ENCODE measurements at regions not wholly inside any gene's neighbourhood (a gene's known extent, or its start where the extent isn't known, plus 50 kb on each side); places are given as distances from the start of the nearest gene placed in this dataset.

- no peaks in the 10 kb centered on the region for H3K9me3 ChIP-seq (ENCODE audit: low read length)
- H3K27ac ChIP-seq (ENCODE audit: low read depth, low read length, poor library complexity, severe bottlenecking) = no peak overlapping the region
- H3K79me2 ChIP-seq (ENCODE audit: insufficient read depth, low read length) = no peaks in the 10 kb centered on the region
- TF ChIP-seq EZH2 (IDR thresholded peaks at IDR 0.05; ENCODE audit: borderline replicate concordance, low read length) = no peak
- TF ChIP-seq, protein P1, sequence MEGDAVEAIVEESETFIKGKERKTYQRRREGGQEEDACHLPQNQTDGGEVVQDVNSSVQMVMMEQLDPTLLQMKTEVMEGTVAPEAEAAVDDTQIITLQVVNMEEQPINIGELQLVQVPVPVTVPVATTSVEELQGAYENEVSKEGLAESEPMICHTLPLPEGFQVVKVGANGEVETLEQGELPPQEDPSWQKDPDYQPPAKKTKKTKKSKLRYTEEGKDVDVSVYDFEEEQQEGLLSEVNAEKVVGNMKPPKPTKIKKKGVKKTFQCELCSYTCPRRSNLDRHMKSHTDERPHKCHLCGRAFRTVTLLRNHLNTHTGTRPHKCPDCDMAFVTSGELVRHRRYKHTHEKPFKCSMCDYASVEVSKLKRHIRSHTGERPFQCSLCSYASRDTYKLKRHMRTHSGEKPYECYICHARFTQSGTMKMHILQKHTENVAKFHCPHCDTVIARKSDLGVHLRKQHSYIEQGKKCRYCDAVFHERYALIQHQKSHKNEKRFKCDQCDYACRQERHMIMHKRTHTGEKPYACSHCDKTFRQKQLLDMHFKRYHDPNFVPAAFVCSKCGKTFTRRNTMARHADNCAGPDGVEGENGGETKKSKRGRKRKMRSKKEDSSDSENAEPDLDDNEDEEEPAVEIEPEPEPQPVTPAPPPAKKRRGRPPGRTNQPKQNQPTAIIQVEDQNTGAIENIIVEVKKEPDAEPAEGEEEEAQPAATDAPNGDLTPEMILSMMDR (IDR thresholded peaks at IDR 0.05; ENCODE audit: low read length) = no peak
- no peaks in the 10 kb centered on the region for H3K9me2 ChIP-seq (ENCODE audit: low read depth, low read length)
- no peak overlapping the region for H3K4me3 ChIP-seq (ENCODE audit: low read depth, low read length, poor library complexity, severe bottlenecking)
- no peak overlapping the region for H3K9ac ChIP-seq (ENCODE audit: low read length)
- H4K20me1 ChIP-seq (ENCODE audit: insufficient read depth, low read length) = no peaks in the 10 kb centered on the region
- H3K4me2 ChIP-seq (ENCODE audit: low read length) = no peak overlapping the region
- no peaks in the 10 kb centered on the region for H3F3A ChIP-seq (ENCODE audit: insufficient read depth, low read length)
- H3K27me3 ChIP-seq (ENCODE audit: insufficient read depth, low read length) = no peaks in the 10 kb centered on the region
- H3K36me3 ChIP-seq (ENCODE audit: insufficient read depth, low read length) = no peaks in the 10 kb centered on the region
- H3K4me1 ChIP-seq (ENCODE audit: insufficient read depth, low read length, severe bottlenecking) = no peaks in the 10 kb centered on the region
- no peak overlapping the region for H2AFZ ChIP-seq (ENCODE audit: low read length)
These were observed 165.9 kb upstream of the NECTIN1 start for GRCh38 chr11:119894916-119895315.

- Histone ChIP-seq H3K9me2 (ENCODE audit: low read depth, low read length) (no peaks in the 10 kb centered on the region), H3K4me1 (ENCODE audit: insufficient read depth, low read length, severe bottlenecking) (no peaks in the 10 kb centered on the region), H3K79me2 (ENCODE audit: insufficient read depth, low read length) (no peaks in the 10 kb centered on the region), H3K9ac (ENCODE audit: low read length) (no peak overlapping the region), H2AFZ (ENCODE audit: low read length) (no peak overlapping the region), H3K4me2 (ENCODE audit: low read length) (no peak overlapping the region), H3K27me3 (ENCODE audit: insufficient read depth, low read length) (no peaks in the 10 kb centered on the region), H3F3A (ENCODE audit: insufficient read depth, low read length) (no peaks in the 10 kb centered on the region), H3K4me3 (ENCODE audit: low read depth, low read length, poor library complexity, severe bottlenecking) (no peak overlapping the region), H3K36me3 (ENCODE audit: insufficient read depth, low read length) (no peaks in the 10 kb centered on the region), H4K20me1 (ENCODE audit: insufficient read depth, low read length) (no peaks in the 10 kb centered on the region), H3K9me3 (ENCODE audit: low read length) (no peaks in the 10 kb centered on the region), H3K27ac (ENCODE audit: low read depth, low read length, poor library complexity, severe bottlenecking) (no peak overlapping the region)
- TF ChIP-seq, protein P1 (IDR thresholded peaks at IDR 0.05; ENCODE audit: low read length) = no peak
- TF ChIP-seq EZH2 (IDR thresholded peaks at IDR 0.05; ENCODE audit: borderline replicate concordance, low read length) = no peak
These were observed 163.4 kb upstream of the NECTIN1 start for GRCh38 chr11:119892311-119892808.

DNA sequence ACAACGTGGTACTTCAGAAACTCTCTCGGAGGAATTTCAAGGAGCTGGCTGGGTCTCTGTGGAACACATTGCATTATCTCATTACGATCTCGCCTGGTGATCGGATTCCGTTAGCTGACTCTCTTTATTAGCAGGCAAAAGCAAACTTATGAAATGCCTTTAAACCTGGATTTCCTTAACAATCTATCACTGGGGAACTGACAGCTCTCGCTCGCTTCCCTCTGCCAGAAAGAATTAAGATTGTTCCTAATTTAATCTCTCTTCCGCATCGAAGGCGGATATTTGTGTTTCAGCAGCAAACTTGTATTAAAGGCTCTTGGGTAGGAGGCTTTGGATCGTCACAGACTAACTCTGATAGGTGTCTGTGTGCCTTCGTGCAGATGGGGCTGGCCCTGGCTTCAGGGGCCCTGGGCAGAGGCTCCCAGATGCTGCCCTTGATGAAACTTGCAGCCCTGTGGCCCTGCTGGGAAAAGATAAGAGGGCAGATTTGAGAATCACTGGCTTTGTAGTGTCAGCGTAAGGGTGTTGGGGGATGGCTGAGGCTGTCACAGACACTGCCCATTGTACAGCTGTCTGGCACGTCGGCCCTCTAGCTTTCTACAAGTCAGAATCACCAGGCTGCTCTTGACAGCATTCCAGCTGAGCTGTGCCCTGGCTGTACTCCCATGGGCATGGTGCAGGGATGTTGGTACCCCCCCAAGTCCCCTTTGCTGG is 162.2 kb upstream of the NECTIN1 start:
- Histone ChIP-seq H3K9me3 (ENCODE audit: low read length) (no peaks in the 10 kb centered on the region), H3K27me3 (ENCODE audit: insufficient read depth, low read length) (no peaks in the 10 kb centered on the region), H4K20me1 (ENCODE audit: insufficient read depth, low read length) (no peaks in the 10 kb centered on the region), H3K4me3 (ENCODE audit: low read depth, low read length, poor library complexity, severe bottlenecking) (no peak overlapping the region), H3K4me1 (ENCODE audit: insufficient read depth, low read length, severe bottlenecking) (no peaks in the 10 kb centered on the region), H3F3A (ENCODE audit: insufficient read depth, low read length) (no peaks in the 10 kb centered on the region), H3K9me2 (ENCODE audit: low read depth, low read length) (no peaks in the 10 kb centered on the region), H3K36me3 (ENCODE audit: insufficient read depth, low read length) (no peaks in the 10 kb centered on the region), H3K27ac (ENCODE audit: low read depth, low read length, poor library complexity, severe bottlenecking) (no peak overlapping the region), H3K9ac (ENCODE audit: low read length) (no peak overlapping the region), H3K79me2 (ENCODE audit: insufficient read depth, low read length) (no peaks in the 10 kb centered on the region), H2AFZ (ENCODE audit: low read length) (no peak overlapping the region), H3K4me2 (ENCODE audit: low read length) (no peak overlapping the region)
- TF ChIP-seq, protein P1 (IDR thresholded peaks at IDR 0.05; ENCODE audit: low read length) = no peak
- TF ChIP-seq EZH2 (IDR thresholded peaks at IDR 0.05; ENCODE audit: borderline replicate concordance, low read length) = no peak

Data from OCI-LY1 (cell line).